ENCODE measurements at regions not wholly inside any gene's neighbourhood (a gene's known extent, or its start where the extent isn't known, plus 50 kb on each side); places are given as distances from the start of the nearest gene placed in this dataset.

DNA sequence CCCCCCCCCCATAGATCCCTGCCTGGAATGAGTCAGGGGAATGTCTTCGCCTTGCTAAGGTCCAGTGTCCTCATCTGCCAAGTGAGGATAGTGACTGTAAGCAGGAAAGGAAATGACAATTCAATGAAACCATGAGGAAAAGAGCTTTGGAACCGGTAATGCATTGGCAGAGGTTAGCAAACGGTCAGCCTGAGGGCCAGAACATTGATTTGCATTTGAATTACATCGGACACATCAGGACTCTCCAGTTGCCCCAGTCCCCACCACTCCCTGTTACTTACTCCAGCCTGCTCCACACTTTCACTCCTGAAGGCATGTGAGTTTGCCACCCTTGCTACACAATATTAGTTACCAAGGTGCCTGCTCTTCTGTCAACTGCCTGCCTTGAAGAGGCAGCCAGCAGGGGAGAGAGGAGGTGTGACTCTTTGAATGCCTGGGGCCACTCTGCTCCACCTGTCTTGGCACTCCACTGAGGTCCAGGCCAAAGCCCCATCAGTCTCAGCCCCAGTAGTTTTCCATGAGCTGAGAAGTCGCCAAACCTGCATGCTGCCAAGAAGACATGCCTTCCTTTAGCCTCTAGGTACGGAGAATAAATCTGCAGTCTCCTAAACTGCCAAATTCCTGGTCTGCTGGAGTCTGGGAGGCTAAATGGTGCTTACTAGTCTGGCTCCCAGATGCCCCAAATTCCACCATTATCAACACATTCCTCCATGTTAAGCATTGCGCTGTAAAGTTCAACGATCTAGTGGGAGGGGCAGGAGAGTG, 191.7 kb upstream of the TLE3 start:
- H3K9me2 ChIP-seq (ENCODE audit: insufficient read depth, low read length) = no peaks in the 10 kb centered on the region
- H3K79me2 ChIP-seq (ENCODE audit: insufficient read depth, low read depth, low read length) = no peaks in the 10 kb centered on the region
- no peaks in the 10 kb centered on the region for H4K20me1 ChIP-seq (ENCODE audit: insufficient read depth, low read length)
- no peaks in the 10 kb centered on the region for H3K36me3 ChIP-seq (ENCODE audit: insufficient read depth, low read length)
- no TSS peak for BruUV-seq (replicated peaks)
- DNase-seq (ENCODE audit: low spot score) = no peak
- H3K9me3 ChIP-seq (ENCODE audit: low read length) = no peaks in the 10 kb centered on the region
- intact Hi-C loops (cut with micrococcal nuclease; ENCODE audit: unreplicated experiment) = no loop called here
- no peak for TF ChIP-seq CTCF (conservative IDR thresholded peaks at IDR 0.05; ENCODE audit: low read length)
- no peak for TF ChIP-seq EZH2phosphoT487 (IDR thresholded peaks at IDR 0.05; ENCODE audit: borderline replicate concordance, low read depth, low read length)
- H3K4me1 ChIP-seq (ENCODE audit: insufficient read depth, low read length, poor library complexity, severe bottlenecking) = no peaks in the 10 kb centered on the region
- H3K27ac ChIP-seq (ENCODE audit: low read depth, low read length, poor library complexity, severe bottlenecking) = no peak overlapping the region
- H2AFZ ChIP-seq (ENCODE audit: low read length) = no peak overlapping the region
- H3K4me3 ChIP-seq (ENCODE audit: low read depth, low read length, poor library complexity, severe bottlenecking) = no peak overlapping the region
- no peak overlapping the region for H3K4me2 ChIP-seq (ENCODE audit: low read length)
- CTCF ChIA-PET (ENCODE audit: unreplicated experiment) = no interaction called here
- POLR2A ChIA-PET = no interaction called here

GRCh38 chr15:70286113-70286806, 188.5 kb upstream of the TLE3 start:
- Histone ChIP-seq H3K79me2 (ENCODE audit: insufficient read depth, low read depth, low read length) (no peaks in the 10 kb centered on the region), H3K4me2 (ENCODE audit: low read length) (no peak overlapping the region), H3K27ac (ENCODE audit: low read depth, low read length, poor library complexity, severe bottlenecking) (no peak overlapping the region), H3K4me1 (ENCODE audit: insufficient read depth, low read length, poor library complexity, severe bottlenecking) (peaks cover 10% of the 10 kb centered on the region), H3K9me3 (ENCODE audit: low read length) (no peaks in the 10 kb centered on the region), H4K20me1 (ENCODE audit: insufficient read depth, low read length) (no peaks in the 10 kb centered on the region), H3K4me3 (ENCODE audit: low read depth, low read length, poor library complexity, severe bottlenecking) (no peak overlapping the region), H3K36me3 (ENCODE audit: insufficient read depth, low read length) (no peaks in the 10 kb centered on the region), H3K9me2 (ENCODE audit: insufficient read depth, low read length) (no peaks in the 10 kb centered on the region), H2AFZ (ENCODE audit: low read length) (no peak overlapping the region)
- TF ChIP-seq CTCF (conservative IDR thresholded peaks at IDR 0.05; ENCODE audit: low read length) = no peak
- no peak for TF ChIP-seq EZH2phosphoT487 (IDR thresholded peaks at IDR 0.05; ENCODE audit: borderline replicate concordance, low read depth, low read length)
- intact Hi-C loops (cut with micrococcal nuclease; ENCODE audit: unreplicated experiment) = no loop called here
- ChIA-PET CTCF (ENCODE audit: unreplicated experiment) (interaction anchor here (0.6 kb wide), 1 partner anchor 22 kb away, joined by 4 read pairs; no protein-coding TSS in a partner anchor), POLR2A (interaction anchor here (0.7 to 1.4 kb wide), 3 partner anchors 24 to 743 kb away, joined by 3 to 6 read pairs (median 4); no protein-coding TSS in a partner anchor)
- no peak for DNase-seq (ENCODE audit: low spot score)
- no TSS peak for BruUV-seq (replicated peaks)

All from OCI-LY7 (cell line).